DND-41 (cell line): ENCODE measurements at regions not wholly inside any gene's neighbourhood (a gene's known extent, or its start where the extent isn't known, plus 50 kb on each side); places are given as distances from the start of the nearest gene placed in this dataset.

Experiments used
- CTCF ChIP-seq: IDR thresholded peaks from 2 replicates; pipeline ENCODE4 v1.5.1; 2012; ENCODE audit warnings: borderline replicate concordance, low read length, moderate library complexity, mild to moderate bottlenecking; ENCODE audit not compliant: poor library complexity, severe bottlenecking; ENCODE audit errors: extremely low read depth
- EZH2 ChIP-seq: IDR thresholded peaks from 3 replicates; pipeline ENCODE4 v1.6.1; 2012; ENCODE audit warnings: borderline replicate concordance, low read depth, mild to moderate bottlenecking, moderate library complexity, low read length, inconsistent platforms; ENCODE audit not compliant: severe bottlenecking

DNA sequence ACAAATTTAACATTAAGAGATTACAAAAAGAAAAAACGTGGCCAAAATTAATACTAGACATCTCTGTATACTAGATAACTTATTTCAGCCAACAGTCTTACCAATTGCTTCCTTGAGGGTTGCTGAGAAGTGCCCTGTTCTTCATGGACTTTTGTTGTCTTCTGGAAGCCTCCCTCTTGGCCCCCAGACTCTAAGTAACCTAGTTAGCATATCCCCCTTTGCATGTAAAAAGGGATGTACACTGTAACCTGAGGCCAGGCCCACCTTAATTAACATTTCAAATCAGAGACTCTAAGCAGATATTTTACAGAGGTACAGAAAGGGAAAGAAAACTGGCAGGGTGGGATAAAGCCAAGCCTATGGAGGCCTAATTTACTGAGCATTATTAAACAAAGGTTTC is 1047.3 kb downstream of the ADGRL2 start:
- no peak for TF ChIP-seq CTCF
- no peak for TF ChIP-seq EZH2
